HCT116 (cell line): ENCODE measurements at regions not wholly inside any gene's neighbourhood (a gene's known extent, or its start where the extent isn't known, plus 50 kb on each side); places are given as distances from the start of the nearest gene placed in this dataset.

Source experiments
- ATAC-seq: fragments of 200-7000 bp; cut with Tn5 transposase; 2 replicates; pipeline ENCODE4 v1.9.1; 2020; ENCODE audit warnings: mild to moderate bottlenecking, moderate library complexity
- BruUV-seq: library from RNA; stranded (reverse); fragments of 400-500 nt; replicated peaks from 2 replicates; lab custom pipeline; 2021; lab: Mats Ljungman, UMichigan
- CTCF ChIA-PET: fragments of 300-600 bp; sonication (Branson Sonifier 250); formaldehyde crosslinking; loops from one replicate; lab custom pipeline; 2021; ENCODE audit warnings: antibody characterized with exemption; lab: Charles Lee
- POLR2A ChIA-PET: fragments of 300-600, 350-600 bp; sonication (Branson Sonifier 250); formaldehyde crosslinking; loops from one replicate; lab custom pipeline; 2021; ENCODE audit warnings: antibody characterized with exemption; lab: Charles Lee
- RAD21 ChIA-PET, 2 experiments: fragments of 300-600 bp; sonication (Branson Sonifier 250); formaldehyde crosslinking; loops; one replicate each; lab custom pipeline; 2023; ENCODE audit warnings: low total read pairs in 2 of 2; ENCODE audit not compliant: uncharacterized antibody in 2 of 2, unreplicated experiment in 2 of 2, low non-redundant PET in 1 of 2; lab: Charles Lee
- DNase-seq: peaks from one replicate; pipeline ENCODE4 v3.0.0-alpha.2; 2010; ENCODE audit warnings: low read depth, low spot score
- H2AFZ ChIP-seq: fragments of 200-600 bp; shearing (Covaris generic), sonication (generic); 2 replicates; pipeline ENCODE4 v1.6.1; 2017; ENCODE audit warnings: low read depth, mixed run types, mixed read lengths, antibody characterized with exemption, low read length; ENCODE audit not compliant: poor library complexity, severe bottlenecking
- H3K27ac ChIP-seq: 2 replicates; pipeline ENCODE4 v1.5.1; 2012; ENCODE audit warnings: low read depth, low read length
- H3K27me3 ChIP-seq: fragments of 200-600 bp; sonication (generic); 2 replicates; pipeline ENCODE4 v1.6.1; 2016; ENCODE audit warnings: mixed run types, low read length, mixed read lengths; ENCODE audit not compliant: insufficient read depth
- H3K36me3 ChIP-seq, 2 experiments: fragments of 200-500 bp in 1 of 2; fragments of 200-600 bp in 1 of 2; sonication (Bioruptor generic) in 1 of 2; sonication (generic) in 1 of 2; 2 replicates each; pipeline versions ENCODE4 v1.5.1 to v1.6.1; 2014 to 2016; ENCODE audit warnings: low read length in 2 of 2, inconsistent platforms in 1 of 2, mixed read lengths in 1 of 2, mixed run types in 1 of 2; ENCODE audit not compliant: insufficient read depth in 2 of 2, control insufficient read depth in 1 of 2
- H3K4me1 ChIP-seq, 2 experiments: fragments of 200-600 bp in 1 of 2; sonication (generic) in 1 of 2; 2 replicates each; pipeline versions ENCODE4 v1.5.1 to v1.6.1; 2012 to 2017; ENCODE audit warnings: low read length in 2 of 2, inconsistent platforms in 1 of 2, mild to moderate bottlenecking in 1 of 2, mixed read lengths in 1 of 2, mixed run types in 1 of 2, moderate library complexity in 1 of 2; ENCODE audit not compliant: insufficient read depth in 2 of 2, control insufficient read depth in 1 of 2
- H3K4me2 ChIP-seq: fragments of 200-600 bp; sonication (generic); 2 replicates; pipeline ENCODE4 v1.6.1; 2017; ENCODE audit warnings: mixed run types, low read length, mixed read lengths
- H3K4me3 ChIP-seq, 2 experiments: fragments of 200-600 bp in 1 of 2; sonication (generic) in 1 of 2; replicated peaks in 1 of 2; 2 replicates each; pipeline ENCODE4 v1.5.1; 2011 to 2016; ENCODE audit warnings: low read length in 2 of 2, control low read depth in 1 of 2, low read depth in 1 of 2, mild to moderate bottlenecking in 1 of 2, mixed read lengths in 1 of 2, mixed run types in 1 of 2
- H3K79me2 ChIP-seq: fragments of 200-600 bp; sonication (generic); 2 replicates; pipeline ENCODE4 v1.6.1; 2017; ENCODE audit warnings: mild to moderate bottlenecking, mixed run types, low read length, moderate library complexity, mixed read lengths; ENCODE audit not compliant: insufficient read depth
- H3K9ac ChIP-seq: fragments of 200-600 bp; sonication (generic); 2 replicates; pipeline ENCODE4 v1.6.1; 2016; ENCODE audit warnings: low read length, mixed read lengths
- H3K9me2 ChIP-seq: fragments of 200-600 bp; sonication (generic), shearing (Covaris generic); 2 replicates; pipeline ENCODE4 v1.6.1; 2017; ENCODE audit warnings: mixed run types, mild to moderate bottlenecking, moderate library complexity; ENCODE audit not compliant: insufficient read depth
- H3K9me3 ChIP-seq, 2 experiments: fragments of 200-500 bp in 1 of 2; fragments of 200-600 bp in 1 of 2; sonication (Bioruptor generic) in 1 of 2; sonication (generic) in 1 of 2; 2 replicates each; pipeline ENCODE4 v1.6.1; 2014 to 2017; ENCODE audit warnings: low read length in 2 of 2, mixed read lengths in 2 of 2, inconsistent platforms in 1 of 2, low read depth in 1 of 2, mild to moderate bottlenecking in 1 of 2, mixed run types in 1 of 2, moderate library complexity in 1 of 2; ENCODE audit not compliant: control insufficient read depth in 1 of 2, insufficient read depth in 1 of 2
- H4K20me1 ChIP-seq: fragments of 200-600 bp; sonication (generic), shearing (Covaris generic); 2 replicates; pipeline ENCODE4 v1.6.1; 2017; ENCODE audit warnings: mixed run types, mild to moderate bottlenecking, moderate library complexity; ENCODE audit not compliant: insufficient read depth
- CBX3 ChIP-seq: IDR thresholded peaks from 2 replicates; pipeline ENCODE4 v1.6.1; 2012; ENCODE audit warnings: low read depth
- CEBPB ChIP-seq: IDR thresholded peaks from 2 replicates; pipeline ENCODE4 v1.6.1; 2012; ENCODE audit warnings: low read depth
- CTCF ChIP-seq, 3 experiments: fragments of 200-600 bp in 1 of 3; sonication (generic) in 1 of 3; IDR thresholded peaks in 2 of 3; conservative IDR thresholded peaks in 1 of 3; 2 replicates each; pipeline ENCODE4 v1.5.1; 2012 to 2017; ENCODE audit warnings: low read depth in 2 of 3, low read length in 2 of 3, antibody characterized with exemption in 1 of 3, borderline replicate concordance in 1 of 3, control low read depth in 1 of 3, mild to moderate bottlenecking in 1 of 3, mixed read lengths in 1 of 3, mixed run types in 1 of 3, moderate library complexity in 1 of 3; ENCODE audit not compliant: insufficient read depth in 1 of 3
- EGR1 ChIP-seq: IDR thresholded peaks from 2 replicates; pipeline ENCODE4 v1.6.1; 2012; ENCODE audit warnings: low read depth
- ELF1 ChIP-seq: IDR thresholded peaks from 2 replicates; pipeline ENCODE4 v1.6.1; 2012; ENCODE audit warnings: low read depth, borderline replicate concordance
- EZH2 ChIP-seq: fragments of 200-600 bp; sonication (generic); IDR thresholded peaks from 2 replicates; pipeline ENCODE4 v1.6.1; 2017; ENCODE audit warnings: antibody characterized with exemption, mixed run types
- EZH2phosphoT487 ChIP-seq: fragments of 200-600 bp; IDR thresholded peaks from 2 replicates; pipeline ENCODE4 v1.6.1; 2018; ENCODE audit warnings: antibody characterized with exemption, borderline replicate concordance
- FOSL1 ChIP-seq: IDR thresholded peaks from 2 replicates; pipeline ENCODE4 v1.6.1; 2012; ENCODE audit warnings: low read depth
- JUND ChIP-seq: IDR thresholded peaks from 2 replicates; pipeline ENCODE4 v1.6.1; 2012
- MAX ChIP-seq: IDR thresholded peaks from 2 replicates; pipeline ENCODE4 v1.6.1; 2012
- POLR2A ChIP-seq: IDR thresholded peaks from 2 replicates; pipeline ENCODE4 v1.7.0; 2011; ENCODE audit warnings: borderline replicate concordance; ENCODE audit not compliant: insufficient read depth, insufficient read length; ENCODE audit errors: extremely low read depth
- POLR2AphosphoS5 ChIP-seq: IDR thresholded peaks from 2 replicates; pipeline ENCODE4 v1.6.1; 2011; ENCODE audit warnings: mild to moderate bottlenecking, low read depth, low read length, moderate library complexity
- RAD21 ChIP-seq: IDR thresholded peaks from 2 replicates; pipeline ENCODE4 v1.6.1; 2012; ENCODE audit warnings: low read depth, mild to moderate bottlenecking
- SP1 ChIP-seq: IDR thresholded peaks from 2 replicates; pipeline ENCODE4 v1.6.1; 2012; ENCODE audit warnings: low read depth
- SRF ChIP-seq: IDR thresholded peaks from 2 replicates; pipeline ENCODE4 v1.6.1; 2012; ENCODE audit warnings: low read depth
- YY1 ChIP-seq: IDR thresholded peaks from 2 replicates; pipeline ENCODE4 v1.6.1; 2011; ENCODE audit warnings: low read length, low read depth, moderate library complexity, mild to moderate bottlenecking; ENCODE audit not compliant: insufficient replicate concordance; ENCODE audit errors: extremely low read depth
- ZFX ChIP-seq: fragments of 450-650 bp; IDR thresholded peaks from 2 replicates; pipeline ENCODE4 v1.6.1; 2017
- intact Hi-C: fragments of 100-400 bp; cut with micrococcal nuclease; formaldehyde crosslinking; loops from 2 replicates; pipeline ENCODE4 v1.10.0; 2022
- TF ChIP-seq, protein P1 (sequence below): IDR thresholded peaks from 2 replicates; pipeline ENCODE4 v1.6.1; 2012; ENCODE audit warnings: low read depth

DNA sequence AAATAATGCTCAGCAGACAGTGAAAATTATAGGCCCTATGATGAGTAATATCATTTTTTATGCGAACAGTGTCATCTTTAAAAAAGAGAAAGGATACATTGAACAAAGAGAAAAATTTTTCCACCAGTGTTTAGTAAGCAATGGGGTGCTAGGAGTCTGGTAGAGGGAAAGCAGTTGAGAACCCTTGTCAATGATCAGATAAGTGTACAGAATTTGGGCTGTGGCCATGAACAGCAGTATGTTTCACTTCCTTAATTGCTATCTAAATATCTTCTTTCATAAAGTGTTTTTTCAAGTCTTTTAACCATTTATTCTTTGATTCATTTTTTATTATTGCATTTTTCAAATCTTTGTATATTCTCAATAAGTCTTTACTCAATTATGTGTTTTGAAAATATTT is 750.7 kb upstream of the KCND2 start:
- no TSS peak for BruUV-seq
- no peak overlapping the region for H3K27ac ChIP-seq
- intact Hi-C loops = no loop called here
- H3K79me2 ChIP-seq = no peaks in the 10 kb centered on the region
- RAD21 ChIA-PET = no interaction called here
- H4K20me1 ChIP-seq = no peaks in the 10 kb centered on the region
- no peaks in the 10 kb centered on the region for H3K27me3 ChIP-seq
- no peaks in the 10 kb centered on the region for H3K9me3 ChIP-seq
- DNase-seq (no peak), ATAC-seq (no peak)
- no peak for TF ChIP-seq CTCF (IDR thresholded peaks at IDR 0.05 in 2 of 3, conservative IDR thresholded peaks at IDR 0.05 in 1 of 3; ENCODE audit: borderline replicate concordance in 1 of 3, insufficient read depth in 1 of 3, low read depth in 2 of 3, low read length in 2 of 3)
- no peak for TF ChIP-seq CEBPB
- TF ChIP-seq EZH2phosphoT487 = no peak
- no peak for TF ChIP-seq POLR2AphosphoS5
- TF ChIP-seq SRF = no peak
- TF ChIP-seq ELF1 = no peak
- no peak for TF ChIP-seq EZH2
- TF ChIP-seq FOSL1 = no peak
- TF ChIP-seq SP1 = no peak
- TF ChIP-seq YY1 = no peak
- POLR2A ChIA-PET = no interaction called here
- H2AFZ ChIP-seq = peak overlapping the region; percentile 6
- H3K36me3 ChIP-seq = no peaks in the 10 kb centered on the region
- H3K9me2 ChIP-seq = no peaks in the 10 kb centered on the region
- H3K4me2 ChIP-seq = no peak overlapping the region
- CTCF ChIA-PET = no interaction called here
- H3K4me3 ChIP-seq = no peak overlapping the region
- H3K4me1 ChIP-seq = no peaks in the 10 kb centered on the region
- H3K9ac ChIP-seq = no peak overlapping the region

- DNase-seq = no peak
- no peaks in the 10 kb centered on the region for H4K20me1 ChIP-seq
- ChIA-PET POLR2A (no interaction called here), RAD21 (no interaction called here), CTCF (no interaction called here)
- no peaks in the 10 kb centered on the region for H3K9me2 ChIP-seq
- no peaks in the 10 kb centered on the region for H3K36me3 ChIP-seq
- no peak overlapping the region for H3K9ac ChIP-seq
- intact Hi-C loops = no loop called here
- no TSS peak for BruUV-seq
- ATAC-seq = no peak
- H3K27ac ChIP-seq = no peak overlapping the region
- H3K79me2 ChIP-seq = no peaks in the 10 kb centered on the region
- H3K9me3 ChIP-seq = no peaks in the 10 kb centered on the region
- H3K4me3 ChIP-seq = no peak overlapping the region
- H2AFZ ChIP-seq = peak overlapping the region; percentile 6
- H3K4me1 ChIP-seq = no peaks in the 10 kb centered on the region
- H3K27me3 ChIP-seq = no peaks in the 10 kb centered on the region
- no peak overlapping the region for H3K4me2 ChIP-seq
- TF ChIP-seq CBX3 = no peak
- no peak for TF ChIP-seq SP1
- no peak for TF ChIP-seq EZH2phosphoT487
- no peak for TF ChIP-seq CEBPB
- TF ChIP-seq, protein P1, sequence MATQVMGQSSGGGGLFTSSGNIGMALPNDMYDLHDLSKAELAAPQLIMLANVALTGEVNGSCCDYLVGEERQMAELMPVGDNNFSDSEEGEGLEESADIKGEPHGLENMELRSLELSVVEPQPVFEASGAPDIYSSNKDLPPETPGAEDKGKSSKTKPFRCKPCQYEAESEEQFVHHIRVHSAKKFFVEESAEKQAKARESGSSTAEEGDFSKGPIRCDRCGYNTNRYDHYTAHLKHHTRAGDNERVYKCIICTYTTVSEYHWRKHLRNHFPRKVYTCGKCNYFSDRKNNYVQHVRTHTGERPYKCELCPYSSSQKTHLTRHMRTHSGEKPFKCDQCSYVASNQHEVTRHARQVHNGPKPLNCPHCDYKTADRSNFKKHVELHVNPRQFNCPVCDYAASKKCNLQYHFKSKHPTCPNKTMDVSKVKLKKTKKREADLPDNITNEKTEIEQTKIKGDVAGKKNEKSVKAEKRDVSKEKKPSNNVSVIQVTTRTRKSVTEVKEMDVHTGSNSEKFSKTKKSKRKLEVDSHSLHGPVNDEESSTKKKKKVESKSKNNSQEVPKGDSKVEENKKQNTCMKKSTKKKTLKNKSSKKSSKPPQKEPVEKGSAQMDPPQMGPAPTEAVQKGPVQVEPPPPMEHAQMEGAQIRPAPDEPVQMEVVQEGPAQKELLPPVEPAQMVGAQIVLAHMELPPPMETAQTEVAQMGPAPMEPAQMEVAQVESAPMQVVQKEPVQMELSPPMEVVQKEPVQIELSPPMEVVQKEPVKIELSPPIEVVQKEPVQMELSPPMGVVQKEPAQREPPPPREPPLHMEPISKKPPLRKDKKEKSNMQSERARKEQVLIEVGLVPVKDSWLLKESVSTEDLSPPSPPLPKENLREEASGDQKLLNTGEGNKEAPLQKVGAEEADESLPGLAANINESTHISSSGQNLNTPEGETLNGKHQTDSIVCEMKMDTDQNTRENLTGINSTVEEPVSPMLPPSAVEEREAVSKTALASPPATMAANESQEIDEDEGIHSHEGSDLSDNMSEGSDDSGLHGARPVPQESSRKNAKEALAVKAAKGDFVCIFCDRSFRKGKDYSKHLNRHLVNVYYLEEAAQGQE = no peak
- no peak for TF ChIP-seq EGR1
- no peak for TF ChIP-seq RAD21
- TF ChIP-seq ELF1 = no peak
- TF ChIP-seq YY1 = no peak
- TF ChIP-seq MAX = no peak
- TF ChIP-seq JUND = no peak
- no peak for TF ChIP-seq POLR2AphosphoS5
- no peak for TF ChIP-seq POLR2A
- no peak for TF ChIP-seq ZFX
Observed at GRCh38 chr7:119522698-119523097, 750.3 kb upstream of the KCND2 start.
